HepG2 (cell line): ENCODE measurements at regions not wholly inside any gene's neighbourhood (a gene's known extent, or its start where the extent isn't known, plus 50 kb on each side); places are given as distances from the start of the nearest gene placed in this dataset.

Experiments
- ATAC-seq: fragments of 200-7000 bp; cut with Tn5 transposase; 3 replicates; pipeline ENCODE4 v1.9.1; 2020; ENCODE audit warnings: mild to moderate bottlenecking, moderate library complexity
- BruUV-seq: library from RNA; stranded (reverse); fragments of 400-500 nt; replicated peaks from 2 replicates; lab custom pipeline; 2021; lab: Mats Ljungman, UMichigan
- CTCF ChIA-PET: fragments of 300-600 bp; formaldehyde crosslinking; extraction: SDS; loops from one replicate; lab custom pipeline; 2021; ENCODE audit warnings: low total read pairs, inconsistent platforms, low intra/inter-chr PET ratio; lab: Yijun Ruan, JAX
- POLR2A ChIA-PET: fragments of 350-600 bp; sonication (Branson Sonifier 250); formaldehyde crosslinking; loops from one replicate; lab custom pipeline; 2020; ENCODE audit warnings: antibody characterized with exemption, inconsistent platforms; lab: Yijun Ruan, JAX
- DNase-seq: peaks from one replicate; pipeline ENCODE4 v3.0.0-alpha.2; 2015; ENCODE audit warnings: low spot score
- FAIRE-seq: peaks from 3 replicates; lab custom pipeline; 2011; peaks lifted over from hg19 to GRCh38; lab: Jason Lieb, UNC
- H2AFZ ChIP-seq: one replicate; pipeline ENCODE4 v1.6.1; 2011; ENCODE audit warnings: low read length, inconsistent platforms
- H3K27ac ChIP-seq: fragments of 300-600 bp; 3 replicates; pipeline ENCODE4 v1.8.0; 2011; ENCODE audit warnings: mixed run types, mild to moderate bottlenecking, mixed read lengths, low read length, inconsistent platforms; ENCODE audit not compliant: insufficient read depth; ENCODE audit errors: extremely low read length
- H3K27me3 ChIP-seq, 2 experiments: fragments of 200-600 bp in 1 of 2; 2 replicates in 1 of 2; 3 replicates in 1 of 2; pipeline versions ENCODE4 v1.6.0 to v1.8.0; 2011; ENCODE audit warnings: low read length in 2 of 2, mild to moderate bottlenecking in 2 of 2, moderate library complexity in 2 of 2, inconsistent platforms in 1 of 2; ENCODE audit not compliant: insufficient read depth in 2 of 2, control insufficient read depth in 1 of 2
- H3K36me3 ChIP-seq, 2 experiments: fragments of 200-600 bp in 1 of 2; replicated peaks in 1 of 2; 2 replicates in 1 of 2; 3 replicates in 1 of 2; pipeline versions ENCODE4 v1.5.1 to v1.8.0; 2011; ENCODE audit warnings: low read length in 2 of 2, inconsistent platforms in 1 of 2; ENCODE audit not compliant: insufficient read depth in 2 of 2, control insufficient read depth in 1 of 2
- H3K4me1 ChIP-seq: 2 replicates; pipeline ENCODE4 v1.5.1; 2012; ENCODE audit warnings: low read length, inconsistent platforms; ENCODE audit not compliant: insufficient read depth
- H3K4me2 ChIP-seq: 2 replicates; pipeline ENCODE4 v1.6.0; 2011; ENCODE audit warnings: low read depth, low read length, inconsistent platforms
- H3K4me3 ChIP-seq, 3 experiments: fragments of 200-600 bp in 1 of 3; sonication (generic), shearing (Covaris generic) in 1 of 3; replicated peaks in 1 of 3; 2 replicates each; pipeline ENCODE4 v1.5.1; 2011 to 2016; ENCODE audit warnings: low read length in 3 of 3, inconsistent platforms in 2 of 3, low read depth in 2 of 3, mild to moderate bottlenecking in 2 of 3, control low read depth in 1 of 3, mixed read lengths in 1 of 3; ENCODE audit not compliant: insufficient read depth in 1 of 3
- H3K79me2 ChIP-seq: one replicate; pipeline ENCODE4 v1.6.1; 2011; ENCODE audit warnings: low read length, inconsistent platforms; ENCODE audit not compliant: insufficient read depth
- H3K9ac ChIP-seq: 2 replicates; pipeline ENCODE4 v1.6.0; 2011; ENCODE audit warnings: mild to moderate bottlenecking, low read depth, low read length, inconsistent platforms; ENCODE audit not compliant: insufficient read depth
- H3K9me3 ChIP-seq: 2 replicates; pipeline ENCODE4 v1.5.1; 2012; ENCODE audit warnings: mild to moderate bottlenecking, low read length
- H4K20me1 ChIP-seq: 2 replicates; pipeline ENCODE4 v1.6.0; 2011; ENCODE audit warnings: inconsistent platforms, mild to moderate bottlenecking, low read length, moderate library complexity; ENCODE audit not compliant: insufficient read depth
- DPF2 ChIP-seq: sonication (generic); formaldehyde crosslinking; IDR thresholded peaks from 2 replicates; pipeline ENCODE4 v1.4.0; 2020; ENCODE audit warnings: mild to moderate bottlenecking, low read depth, missing genetic modification reagents, borderline replicate concordance
- USF2 ChIP-seq, 2 experiments: sonication (generic) in 1 of 2; formaldehyde crosslinking in 1 of 2; IDR thresholded peaks; 2 replicates each; pipeline versions ENCODE4 v1.5.1 to v1.6.1; 2011 to 2020; ENCODE audit warnings: borderline replicate concordance in 1 of 2, low read depth in 1 of 2, low read length in 1 of 2, mild to moderate bottlenecking in 1 of 2, missing genetic modification reagents in 1 of 2, moderate library complexity in 1 of 2
- ZBTB2 ChIP-seq: sonication (generic); formaldehyde crosslinking; IDR thresholded peaks from 2 replicates; pipeline ENCODE4 v1.8.0; 2022; ENCODE audit warnings: low read depth, missing genetic modification reagents
- ZHX1 ChIP-seq: sonication (generic); formaldehyde crosslinking; IDR thresholded peaks from 2 replicates; pipeline ENCODE4 v1.8.1; 2022; ENCODE audit warnings: low read depth, mild to moderate bottlenecking, missing genetic modification reagents
- ZNF276 ChIP-seq: sonication (generic); formaldehyde crosslinking; IDR thresholded peaks from 2 replicates; pipeline ENCODE4 v1.4.0; 2020; ENCODE audit warnings: mild to moderate bottlenecking, low read depth, missing genetic modification reagents
- ZNF414 ChIP-seq: sonication (generic); formaldehyde crosslinking; IDR thresholded peaks from 2 replicates; pipeline ENCODE4 v1.5.0; 2020; ENCODE audit warnings: missing genetic modification reagents
- ZNF484 ChIP-seq: sonication (generic); formaldehyde crosslinking; IDR thresholded peaks from 2 replicates; pipeline ENCODE4 v1.5.1; 2020; ENCODE audit warnings: mild to moderate bottlenecking, low read depth, missing genetic modification reagents, borderline replicate concordance
- ZNF513 ChIP-seq: sonication (generic); formaldehyde crosslinking; conservative IDR thresholded peaks from 2 replicates; pipeline ENCODE4 v1.5.0; 2020; ENCODE audit warnings: missing genetic modification reagents
- ZNF530 ChIP-seq: sonication (generic); formaldehyde crosslinking; IDR thresholded peaks from 2 replicates; pipeline ENCODE4 v1.5.0; 2020; ENCODE audit warnings: low read depth, mild to moderate bottlenecking, missing genetic modification reagents
- ZNF616 ChIP-seq: sonication (generic); formaldehyde crosslinking; IDR thresholded peaks from 2 replicates; pipeline ENCODE4 v1.5.0; 2020; ENCODE audit warnings: low read depth, mild to moderate bottlenecking, missing genetic modification reagents
- ZNF781 ChIP-seq: sonication (generic); formaldehyde crosslinking; IDR thresholded peaks from 2 replicates; pipeline ENCODE4 v1.5.1; 2020; ENCODE audit warnings: borderline replicate concordance, mild to moderate bottlenecking, missing genetic modification reagents; ENCODE audit errors: not compliant biosample characterization
- WGBS: methylation state at CpG from one replicate; pipeline ENCODE4 v1.1.6; 2017; ENCODE audit warnings: low lambda C conversion rate; 5-methylcytosine and 5-hydroxymethylcytosine counted together
- in situ Hi-C: cut with HindIII; loops from 2 replicates; pipeline ENCODE4 v1.10.0; 2017; ENCODE audit warnings: low pct_unique_long_range_greater_than_20kb; ENCODE audit not compliant: extremely low pct_ligation_motif_present
- intact Hi-C: fragments of 100-400 bp; cut with micrococcal nuclease; formaldehyde crosslinking; loops from one replicate; pipeline ENCODE4 v1.10.0; 2022; ENCODE audit not compliant: unreplicated experiment

GRCh38 chr7:68245688-68246087 lies 1249.1 kb downstream of the TYW1 start:
- no peaks in the 10 kb centered on the region for H3K36me3 ChIP-seq
- no peak for FAIRE-seq
- H4K20me1 ChIP-seq = no peaks in the 10 kb centered on the region
- in situ Hi-C loops (no loop called here), intact Hi-C loops (no loop called here)
- H2AFZ ChIP-seq = no peak overlapping the region
- no peaks in the 10 kb centered on the region for H3K4me1 ChIP-seq
- H3K4me3 ChIP-seq = no peak overlapping the region
- DNase-seq = no peak
- H3K27ac ChIP-seq = no peak overlapping the region
- H3K9me3 ChIP-seq = peaks cover 52% of the 10 kb centered on the region
- BruUV-seq = no TSS peak
- ATAC-seq = no peak
- CTCF ChIA-PET = no interaction called here
- no peak overlapping the region for H3K9ac ChIP-seq
- 2% methylated on average over 3 of the region's 3 CpGs for WGBS
- H3K79me2 ChIP-seq = no peaks in the 10 kb centered on the region
- POLR2A ChIA-PET = no interaction called here
- no peak overlapping the region for H3K4me2 ChIP-seq
- no peaks in the 10 kb centered on the region for H3K27me3 ChIP-seq
- TF ChIP-seq ZHX1 (CRISPR knock-in tag) (no peak), ZNF781 (no peak), ZNF616 (no peak), ZNF513 (no peak), ZNF484 (no peak), ZNF530 (CRISPR knock-in tag) (no peak), ZNF276 (CRISPR knock-in tag) (no peak), ZBTB2 (CRISPR knock-in tag) (no peak), USF2 (IDR thresholded peaks at IDR 0.05; ENCODE audit: low read depth, low read length) (no peak), USF2 (CRISPR knock-in tag; IDR thresholded peaks at IDR 0.05; ENCODE audit: borderline replicate concordance) (no peak), DPF2 (no peak), ZNF414 (CRISPR knock-in tag) (no peak)
